ENCODE measurements at regions not wholly inside any gene's neighbourhood (a gene's known extent, or its start where the extent isn't known, plus 50 kb on each side); places are given as distances from the start of the nearest gene placed in this dataset.

- no peaks in the 10 kb centered on the region for H3K79me2 ChIP-seq
- H3K27ac ChIP-seq: no peak overlapping the region
- no peak for DNase-seq (ENCODE audit: low spot score)
- H3K27me3 ChIP-seq: no peaks in the 10 kb centered on the region
- H2AFZ ChIP-seq: no peak overlapping the region
- WGBS (ENCODE audit: low lambda C conversion rate, missing lambda C conversion rate): 74% methylated on average over 6 of the region's 6 CpGs
- H3K36me3 ChIP-seq (replicated peaks; ENCODE audit: insufficient read depth, low read depth): no peaks in the 10 kb centered on the region
- no peaks in the 10 kb centered on the region for H3K9me2 ChIP-seq (replicated peaks; ENCODE audit: insufficient read depth)
- H4K20me1 ChIP-seq (ENCODE audit: insufficient read depth, poor library complexity, severe bottlenecking): no peaks in the 10 kb centered on the region
- H3K4me1 ChIP-seq (ENCODE audit: insufficient read depth): no peaks in the 10 kb centered on the region
- H3K4me3 ChIP-seq: no peak overlapping the region
- TF ChIP-seq EZH2 (IDR thresholded peaks at IDR 0.05; ENCODE audit: borderline replicate concordance): no peak
- no peak for TF ChIP-seq EZH2phosphoT487 (IDR thresholded peaks at IDR 0.05; ENCODE audit: low read depth, severe bottlenecking, unreplicated experiment)
- no peak for TF ChIP-seq CTCF (IDR thresholded peaks at IDR 0.05; ENCODE audit: poor library complexity)
- H3K4me2 ChIP-seq: no peak overlapping the region
- no peaks in the 10 kb centered on the region for H3K9me3 ChIP-seq (ENCODE audit: low read depth)
These were observed 168.8 kb upstream of the RBPJ start for GRCh38 chr4:26152056-26152455.

GRCh38 chr4:26157541-26157940 lies 163.3 kb upstream of the RBPJ start:
- H3K4me2 ChIP-seq: no peak overlapping the region
- H3K27ac ChIP-seq: no peak overlapping the region
- no peaks in the 10 kb centered on the region for H4K20me1 ChIP-seq (ENCODE audit: insufficient read depth, poor library complexity, severe bottlenecking)
- H3K79me2 ChIP-seq: no peaks in the 10 kb centered on the region
- H2AFZ ChIP-seq: no peak overlapping the region
- H3K4me3 ChIP-seq: no peak overlapping the region
- no peaks in the 10 kb centered on the region for H3K27me3 ChIP-seq
- no peaks in the 10 kb centered on the region for H3K36me3 ChIP-seq (replicated peaks; ENCODE audit: insufficient read depth, low read depth)
- no peaks in the 10 kb centered on the region for H3K4me1 ChIP-seq (ENCODE audit: insufficient read depth)
- TF ChIP-seq EZH2 (IDR thresholded peaks at IDR 0.05; ENCODE audit: borderline replicate concordance) (no peak), CTCF (IDR thresholded peaks at IDR 0.05; ENCODE audit: poor library complexity) (no peak), EZH2phosphoT487 (IDR thresholded peaks at IDR 0.05; ENCODE audit: low read depth, severe bottlenecking, unreplicated experiment) (no peak)
- DNase-seq (ENCODE audit: low spot score): no peak
- H3K9me3 ChIP-seq (ENCODE audit: low read depth): no peaks in the 10 kb centered on the region
- H3K9me2 ChIP-seq (replicated peaks; ENCODE audit: insufficient read depth): no peaks in the 10 kb centered on the region

GRCh38 chr4:26160591-26160990 lies 160.2 kb upstream of the RBPJ start:
- no peak for DNase-seq (ENCODE audit: low spot score)
- Histone ChIP-seq H3K79me2 (no peaks in the 10 kb centered on the region), H3K4me2 (no peak overlapping the region), H3K4me1 (ENCODE audit: insufficient read depth) (no peaks in the 10 kb centered on the region), H3K36me3 (replicated peaks; ENCODE audit: insufficient read depth, low read depth) (no peaks in the 10 kb centered on the region), H3K9me3 (ENCODE audit: low read depth) (no peaks in the 10 kb centered on the region), H3K27ac (no peak overlapping the region), H3K9me2 (replicated peaks; ENCODE audit: insufficient read depth) (no peaks in the 10 kb centered on the region), H2AFZ (no peak overlapping the region), H4K20me1 (ENCODE audit: insufficient read depth, poor library complexity, severe bottlenecking) (no peaks in the 10 kb centered on the region), H3K27me3 (no peaks in the 10 kb centered on the region), H3K4me3 (no peak overlapping the region)
- TF ChIP-seq EZH2phosphoT487 (IDR thresholded peaks at IDR 0.05; ENCODE audit: low read depth, severe bottlenecking, unreplicated experiment) (no peak), CTCF (IDR thresholded peaks at IDR 0.05; ENCODE audit: poor library complexity) (no peak), EZH2 (IDR thresholded peaks at IDR 0.05; ENCODE audit: borderline replicate concordance) (no peak)
- WGBS (ENCODE audit: low lambda C conversion rate, missing lambda C conversion rate): 99% methylated on average over 3 of the region's 3 CpGs

All from hepatocyte (in vitro differentiated cells).